ENCODE measurements at regions not wholly inside any gene's neighbourhood (a gene's known extent, or its start where the extent isn't known, plus 50 kb on each side); places are given as distances from the start of the nearest gene placed in this dataset.
"Not testable (repeated sequence)": the region's sequence is repeated elsewhere in the genome, so short reads cannot be mapped to it uniquely, and the experiment has no call there.

DNA sequence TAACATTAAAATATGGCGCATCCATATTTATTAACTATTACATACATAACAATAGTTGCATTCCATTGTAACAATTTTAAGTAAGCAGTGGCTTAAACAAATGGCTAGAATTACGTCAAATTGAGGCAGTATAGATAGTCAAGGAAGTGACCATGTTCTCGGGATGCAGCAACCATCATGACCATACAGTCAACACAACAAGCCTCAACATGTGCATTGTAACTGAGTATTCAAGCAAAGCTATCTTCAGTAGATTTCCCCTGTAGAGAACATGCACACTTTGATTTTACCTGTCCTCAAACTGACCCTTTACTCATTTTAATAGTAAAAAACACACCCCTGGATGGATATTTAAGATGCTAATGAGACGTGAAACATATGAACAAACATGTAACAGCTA, 356.4 kb downstream of the HINT1 start:
- DNase-seq = no peak

DNA sequence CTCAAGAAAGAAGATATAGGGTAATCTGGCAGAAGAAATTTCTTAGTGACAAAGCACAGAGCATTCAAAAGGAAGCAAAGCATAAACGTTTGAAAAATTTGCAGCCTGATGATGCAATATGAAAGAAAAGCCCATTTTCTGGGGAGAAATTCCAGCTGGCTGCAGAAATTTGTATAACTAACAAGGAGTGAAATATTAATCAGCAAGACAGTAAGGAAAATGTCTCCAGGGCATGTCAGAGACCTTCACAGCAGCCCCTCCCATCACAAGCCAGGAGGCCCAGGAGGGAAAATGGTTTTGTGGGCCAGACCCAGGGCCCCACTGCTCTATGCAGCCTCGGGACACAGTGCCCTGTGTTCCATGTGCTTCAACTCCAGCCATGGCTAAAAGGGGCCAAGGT, 359.4 kb downstream of the HINT1 start:
- no peak for DNase-seq

DNA sequence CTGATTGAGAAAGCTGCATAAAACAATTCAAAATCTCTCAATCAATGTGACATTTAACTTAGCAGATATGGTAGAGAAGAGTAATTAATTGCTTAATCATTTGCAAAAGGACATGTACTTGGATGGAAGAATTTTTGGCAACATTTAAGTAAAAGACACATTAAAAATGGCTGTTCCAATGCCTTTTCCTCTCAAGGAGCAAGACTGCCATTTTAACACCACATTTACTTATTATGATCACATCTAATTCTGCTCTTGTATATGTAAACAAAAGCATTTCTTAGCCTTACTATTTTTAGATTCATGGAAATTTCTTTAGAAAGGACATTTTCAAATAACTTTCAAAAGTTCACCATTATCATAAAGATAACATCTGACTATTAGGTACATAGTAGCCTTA, 360.0 kb downstream of the HINT1 start:
- no peak for DNase-seq

DNA sequence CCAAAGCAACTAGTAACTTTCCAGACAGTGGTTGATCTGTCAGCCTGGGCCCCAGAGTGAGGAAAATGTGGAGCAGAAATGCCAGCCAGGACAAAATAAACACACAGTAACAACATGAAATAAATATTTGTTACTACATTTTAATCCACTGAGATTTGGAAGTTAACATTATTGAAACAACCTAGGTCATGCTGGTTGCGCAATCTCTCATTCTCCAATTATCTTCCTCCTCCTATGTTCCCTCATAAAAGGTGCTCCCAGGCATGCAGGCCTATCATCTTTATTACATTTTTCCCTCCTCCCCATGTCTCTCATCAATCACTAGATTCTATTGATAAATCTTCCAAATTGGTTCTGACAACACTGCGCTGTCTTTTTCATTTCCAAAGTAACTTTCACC, 363.1 kb downstream of the HINT1 start:
- DNase-seq = no peak

DNA sequence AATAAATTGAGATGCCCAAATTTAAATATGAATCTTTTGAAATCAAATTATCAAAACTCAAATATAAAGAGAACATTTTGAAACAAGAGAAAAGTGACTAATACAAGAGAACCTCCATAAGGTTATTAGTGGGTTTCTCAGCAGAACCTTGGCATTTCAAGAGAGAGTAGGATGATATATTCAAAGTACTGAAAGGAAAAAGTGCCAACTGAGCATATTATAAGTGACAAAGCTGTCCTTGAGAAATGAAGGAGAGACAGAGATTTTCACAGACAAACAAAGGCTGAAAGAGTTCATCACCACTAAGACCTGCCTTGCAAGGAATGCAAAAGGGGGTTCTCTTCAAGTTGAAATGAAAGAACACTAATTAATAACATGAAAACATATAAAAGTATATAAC, 366.0 kb downstream of the HINT1 start:
- no peak for DNase-seq

- no peak for DNase-seq
Observed at GRCh38 chr5:130797303-130797702, 367.8 kb downstream of the HINT1 start.

- no peak for DNase-seq
Observed at GRCh38 chr5:130796902-130797301, 368.2 kb downstream of the HINT1 start.

DNA sequence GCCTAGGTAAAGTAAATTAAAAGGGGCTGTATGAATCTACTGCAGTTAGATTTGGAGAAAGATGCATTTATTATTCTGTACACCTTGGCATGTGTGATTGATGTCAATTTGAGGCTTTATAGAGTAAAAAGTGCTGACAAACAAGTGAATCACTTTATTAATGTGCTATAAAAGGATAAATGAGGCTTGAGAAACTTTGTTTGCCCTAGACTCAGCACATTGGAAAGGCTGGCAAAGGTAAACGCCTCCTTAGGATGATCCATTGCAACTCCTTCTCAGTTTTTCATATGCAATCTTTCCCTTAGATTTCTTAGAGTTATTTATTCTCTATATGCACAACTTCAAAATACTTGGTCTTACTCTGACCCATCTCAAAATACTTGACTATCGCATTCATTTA, 369.0 kb downstream of the HINT1 start:
- DNase-seq = no peak

- DNase-seq = no peak
Observed at GRCh38 chr5:130795037-130795436, 370.0 kb downstream of the HINT1 start.

DNA sequence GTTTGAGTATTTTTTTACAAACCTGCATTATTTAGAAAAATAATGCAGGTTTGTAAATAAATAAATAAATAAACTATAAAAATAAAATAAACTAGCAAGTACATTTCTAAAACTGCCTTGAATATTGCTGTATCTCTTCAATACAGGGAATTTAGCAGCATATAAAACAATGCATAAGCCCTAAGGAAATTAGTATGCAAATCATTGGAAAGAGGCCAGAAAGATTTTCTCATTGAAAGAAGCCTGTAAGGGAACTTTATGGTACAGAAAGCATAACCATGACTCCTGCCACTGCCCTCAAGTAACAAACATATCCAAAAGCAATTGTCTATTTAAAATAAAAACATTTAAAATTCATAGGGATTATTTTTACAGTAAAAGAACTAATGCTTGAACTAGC, 387.3 kb downstream of the HINT1 start:
- DNase-seq = no peak

- no peak for DNase-seq
Observed at GRCh38 chr5:130773813-130774212, 391.2 kb downstream of the HINT1 start.

GRCh38 chr5:130762031-130762430, 403.0 kb downstream of the HINT1 start:
- no peak for DNase-seq

DNA sequence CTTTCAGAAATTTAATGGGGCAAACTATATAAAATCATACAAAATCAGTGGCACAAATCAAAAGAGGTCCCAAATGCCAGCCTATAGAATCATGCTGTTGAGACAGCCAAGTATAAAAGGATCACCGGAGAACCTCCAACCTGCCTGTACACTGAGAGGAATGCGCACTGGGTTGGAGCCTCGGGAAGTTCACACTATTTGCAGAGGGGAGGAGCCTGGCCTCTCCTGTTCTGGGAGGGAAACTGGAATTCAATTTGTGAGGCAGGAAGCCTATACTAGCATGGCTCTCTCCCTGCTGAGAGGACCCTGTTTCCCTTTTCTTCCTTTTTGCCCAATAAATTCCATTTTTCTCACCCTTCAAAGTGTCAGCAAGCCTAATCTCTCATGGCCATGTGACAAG, 406.0 kb downstream of the HINT1 start:
- no peak for DNase-seq

DNA sequence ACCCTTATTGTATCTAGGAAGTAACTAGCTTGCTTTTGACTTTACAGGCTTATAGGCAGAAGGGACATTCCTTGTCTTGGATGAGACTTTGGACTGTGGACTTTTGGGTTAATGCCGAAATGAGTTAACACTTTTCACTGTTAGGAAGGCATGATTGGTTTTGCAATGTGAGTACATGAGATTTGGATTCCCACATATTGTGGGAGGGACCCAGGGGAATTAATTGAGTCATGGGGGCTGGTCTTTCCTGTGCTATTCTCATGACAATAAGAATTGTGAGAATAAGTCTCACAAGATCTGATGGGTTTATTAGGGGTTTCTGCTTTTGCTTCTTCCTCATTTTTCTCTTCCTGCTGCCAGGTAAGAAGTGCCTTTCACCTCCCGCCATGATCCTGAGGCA, 417.5 kb downstream of the HINT1 start:
- no peak for DNase-seq

DNA sequence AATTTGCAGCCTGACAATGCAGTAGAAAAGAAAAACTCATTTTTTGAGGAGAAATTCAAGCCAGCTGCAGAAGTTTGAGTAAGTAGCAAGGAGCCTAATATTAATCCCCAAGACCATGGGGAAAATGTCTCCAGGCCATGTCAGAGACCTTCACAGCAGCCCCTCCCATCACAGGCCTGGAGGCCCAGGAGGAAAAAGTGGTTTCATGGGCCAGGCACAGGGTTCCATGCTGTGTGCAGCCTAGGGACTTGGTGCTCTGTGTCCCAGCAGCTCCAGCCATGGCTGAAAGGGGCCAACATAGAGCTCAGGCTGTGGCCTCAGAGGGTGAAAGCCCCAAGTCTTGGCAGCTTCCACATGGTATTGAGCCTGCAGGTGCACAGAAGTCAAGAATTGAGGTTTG, 418.4 kb downstream of the HINT1 start:
- not testable (repeated sequence) for DNase-seq

DNA sequence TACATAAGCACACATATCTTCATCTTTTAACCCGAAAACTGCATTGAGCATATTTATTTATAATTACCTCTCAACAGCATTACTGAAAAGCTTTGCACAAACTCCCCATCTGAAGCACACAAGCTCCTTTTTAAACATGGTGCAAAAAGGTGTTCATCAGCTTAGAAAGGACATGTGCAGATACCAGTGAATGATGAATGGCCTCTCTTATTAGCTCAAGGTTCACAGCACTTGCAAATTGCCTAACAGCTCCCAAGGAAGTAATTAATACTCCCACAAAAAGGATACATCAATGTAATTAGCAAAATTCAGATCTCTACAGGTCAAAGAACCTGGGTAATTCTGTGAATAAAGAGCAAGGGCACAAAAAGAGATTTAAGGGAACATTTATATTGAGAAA, 422.0 kb downstream of the HINT1 start:
- no peak for DNase-seq

DNA sequence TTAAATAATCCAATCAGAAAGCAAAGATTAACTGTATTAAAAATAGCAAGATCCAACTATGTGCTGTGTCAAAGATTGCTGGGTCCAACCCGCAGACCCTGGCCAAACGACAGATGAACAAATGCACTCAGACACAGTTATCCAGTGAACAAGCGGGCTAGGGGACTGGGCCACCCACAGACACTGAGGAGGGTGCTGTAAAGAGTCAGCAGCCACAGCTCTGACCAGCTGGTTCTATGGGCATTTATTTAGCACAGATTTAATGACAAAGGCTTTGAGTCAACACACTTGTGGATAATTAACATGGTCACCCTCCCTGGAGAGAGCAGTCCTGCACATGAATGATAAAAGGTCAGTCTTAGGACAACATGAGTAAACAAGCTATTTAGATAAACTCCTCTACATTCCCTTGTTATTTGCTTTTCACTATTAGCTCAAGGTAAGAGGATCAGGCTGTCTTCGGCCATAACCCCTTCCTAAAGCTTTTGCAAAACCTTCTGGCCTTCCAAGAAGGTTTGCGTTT, 424.9 kb downstream of the HINT1 start:
- DNase-seq = no peak

DNA sequence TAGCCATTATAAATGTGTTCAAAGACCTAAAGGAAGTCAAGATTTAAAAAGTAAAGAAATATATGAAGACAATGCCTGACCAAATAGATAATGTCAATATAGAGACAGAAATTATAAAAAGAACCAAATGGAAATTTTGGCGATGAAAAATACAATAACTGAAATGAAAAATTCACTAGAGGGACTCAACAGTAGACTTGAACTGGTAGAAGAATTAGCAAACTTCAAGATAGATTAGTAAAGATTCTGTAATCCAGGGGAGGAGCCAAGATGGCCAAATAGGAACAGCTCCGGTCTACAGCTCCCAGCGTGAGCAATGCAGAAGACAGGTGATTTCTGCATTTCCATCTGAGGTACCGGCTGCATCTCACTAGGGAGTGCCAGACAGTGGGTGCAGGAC, 433.2 kb downstream of the HINT1 start:
- no peak for DNase-seq

DNA sequence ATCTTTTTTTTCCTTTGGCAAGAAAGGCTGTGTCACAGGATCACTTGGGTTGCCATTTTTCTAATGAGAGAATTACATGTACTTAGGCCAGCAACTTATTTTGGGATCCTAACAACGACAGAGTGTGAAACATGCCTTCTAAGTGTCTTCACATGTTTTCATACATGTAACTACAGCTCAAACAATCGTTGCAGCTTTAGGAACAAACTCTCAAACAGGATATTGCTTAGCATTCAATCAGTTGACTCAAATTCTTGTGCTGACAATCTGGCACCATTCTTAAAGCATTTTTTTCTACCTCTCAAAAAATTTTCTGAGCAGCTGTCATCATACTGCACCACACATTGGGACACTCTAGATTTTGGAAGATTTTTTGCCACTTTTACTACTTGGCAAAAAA, 435.5 kb downstream of the HINT1 start:
- no peak for DNase-seq

- DNase-seq = no peak
Observed at GRCh38 chr5:130727830-130728229, 437.2 kb downstream of the HINT1 start.

- DNase-seq = no peak
Observed at GRCh38 chr5:130724658-130725057, 440.4 kb downstream of the HINT1 start.

DNA sequence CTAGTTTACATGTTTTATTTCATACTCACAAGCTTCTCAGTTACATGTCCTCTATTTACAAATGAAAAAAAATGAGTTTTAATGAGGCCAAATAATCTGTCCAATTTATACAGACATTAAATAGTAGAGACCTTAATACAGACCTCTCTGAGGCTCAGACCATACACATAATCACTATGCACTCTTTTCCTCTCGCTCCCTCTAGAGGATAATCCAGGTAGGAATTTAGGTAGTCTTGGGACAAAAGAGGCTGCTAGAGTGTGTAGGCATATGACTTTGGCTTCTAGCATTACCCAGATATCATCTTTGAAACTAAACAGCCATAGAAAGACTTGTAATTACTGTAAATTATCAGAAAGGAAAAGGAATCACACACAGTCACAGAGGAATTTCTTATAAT, 444.7 kb downstream of the HINT1 start:
- no peak for DNase-seq

DNA sequence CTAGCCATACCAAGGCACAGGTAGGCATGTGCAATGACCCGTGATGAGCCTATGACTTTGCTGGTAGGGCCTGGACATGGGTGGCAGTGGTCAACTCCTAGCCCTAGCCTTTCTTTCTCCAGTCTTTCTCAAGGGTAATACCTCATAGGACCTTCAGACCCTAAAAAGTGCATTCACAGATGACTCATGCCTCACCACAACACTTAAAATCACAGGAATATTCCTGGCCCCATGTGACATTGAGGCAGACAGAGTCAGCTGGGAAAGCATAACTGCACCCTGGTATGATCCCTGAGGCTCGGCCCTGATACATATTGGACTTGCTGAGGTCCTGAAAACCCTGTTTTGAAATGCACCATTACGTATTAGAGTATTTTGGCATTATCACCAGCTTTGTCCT, 449.5 kb downstream of the HINT1 start:
- DNase-seq = no peak

GRCh38 chr5:130714200-130714599, 450.9 kb downstream of the HINT1 start:
- DNase-seq = no peak

DNA sequence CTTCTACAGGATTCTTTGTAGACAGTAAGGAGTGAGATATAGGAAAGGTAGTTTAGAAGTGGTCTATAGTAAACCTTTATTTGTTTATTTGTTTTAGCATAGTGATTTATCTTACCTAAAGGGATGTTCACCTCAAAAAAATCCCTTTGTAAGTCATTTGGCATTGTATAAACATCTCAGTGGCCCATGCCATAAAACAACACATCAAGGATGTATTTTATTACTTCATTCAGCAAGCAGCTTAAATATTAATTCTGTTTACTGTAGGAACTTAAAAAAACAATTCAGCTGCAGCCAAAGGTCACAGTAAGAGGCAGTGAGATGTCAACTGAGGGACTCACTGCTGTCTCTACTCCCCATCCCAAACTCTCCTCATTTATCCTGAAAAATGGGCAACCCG, 452.7 kb downstream of the HINT1 start:
- no peak for DNase-seq

- no peak for DNase-seq
Observed at GRCh38 chr5:130710596-130710995, 454.5 kb downstream of the HINT1 start.
